ENCODE measurements at regions not wholly inside any gene's neighbourhood (a gene's known extent, or its start where the extent isn't known, plus 50 kb on each side); places are given as distances from the start of the nearest gene placed in this dataset.

DNA sequence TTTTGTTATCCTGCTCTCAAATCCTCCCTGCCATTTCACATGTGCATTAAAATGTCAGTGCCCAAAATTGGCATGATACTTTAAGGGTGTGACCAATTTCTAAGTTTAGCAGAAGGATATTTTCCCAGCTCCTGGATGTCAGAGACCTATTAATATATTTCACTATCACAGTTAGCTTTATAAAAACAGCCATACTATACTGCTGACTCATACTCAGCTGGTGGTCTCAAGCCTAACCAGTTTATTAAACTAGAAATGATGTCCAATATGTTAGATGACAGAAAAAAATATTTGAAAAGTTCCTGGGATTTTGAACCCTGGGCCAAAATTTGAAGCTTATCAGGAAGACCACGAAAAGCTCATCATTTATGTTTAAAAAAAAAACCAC, 60.9 kb upstream of the ZNF280D start:
- no peak for TF ChIP-seq CTCF (IDR thresholded peaks at IDR 0.05; ENCODE audit: low read depth, low read length, poor library complexity, severe bottlenecking)
- TF ChIP-seq EZH2phosphoT487 (IDR thresholded peaks at IDR 0.05; ENCODE audit: borderline replicate concordance, low read length) = no peak
